HCT116 (cell line): ENCODE measurements at regions not wholly inside any gene's neighbourhood (a gene's known extent, or its start where the extent isn't known, plus 50 kb on each side); places are given as distances from the start of the nearest gene placed in this dataset.

Source experiments
- ATAC-seq: fragments of 200-7000 bp; cut with Tn5 transposase; 2 replicates; pipeline ENCODE4 v1.9.1; 2020; ENCODE audit warnings: mild to moderate bottlenecking, moderate library complexity
- BruUV-seq: library from RNA; stranded (reverse); fragments of 400-500 nt; replicated peaks from 2 replicates; lab custom pipeline; 2021; lab: Mats Ljungman, UMichigan
- CTCF ChIA-PET: fragments of 300-600 bp; sonication (Branson Sonifier 250); formaldehyde crosslinking; loops from one replicate; lab custom pipeline; 2021; ENCODE audit warnings: antibody characterized with exemption; lab: Charles Lee
- POLR2A ChIA-PET: fragments of 300-600, 350-600 bp; sonication (Branson Sonifier 250); formaldehyde crosslinking; loops from one replicate; lab custom pipeline; 2021; ENCODE audit warnings: antibody characterized with exemption; lab: Charles Lee
- RAD21 ChIA-PET, 2 experiments: fragments of 300-600 bp; sonication (Branson Sonifier 250); formaldehyde crosslinking; loops; one replicate each; lab custom pipeline; 2023; ENCODE audit warnings: low total read pairs in 2 of 2; ENCODE audit not compliant: uncharacterized antibody in 2 of 2, unreplicated experiment in 2 of 2, low non-redundant PET in 1 of 2; lab: Charles Lee
- DNase-seq: peaks from one replicate; pipeline ENCODE4 v3.0.0-alpha.2; 2010; ENCODE audit warnings: low read depth, low spot score
- H2AFZ ChIP-seq: fragments of 200-600 bp; shearing (Covaris generic), sonication (generic); 2 replicates; pipeline ENCODE4 v1.6.1; 2017; ENCODE audit warnings: low read depth, mixed run types, mixed read lengths, antibody characterized with exemption, low read length; ENCODE audit not compliant: poor library complexity, severe bottlenecking
- H3K27ac ChIP-seq: 2 replicates; pipeline ENCODE4 v1.5.1; 2012; ENCODE audit warnings: low read depth, low read length
- H3K27me3 ChIP-seq: fragments of 200-600 bp; sonication (generic); 2 replicates; pipeline ENCODE4 v1.6.1; 2016; ENCODE audit warnings: mixed run types, low read length, mixed read lengths; ENCODE audit not compliant: insufficient read depth
- H3K36me3 ChIP-seq, 2 experiments: fragments of 200-500 bp in 1 of 2; fragments of 200-600 bp in 1 of 2; sonication (Bioruptor generic) in 1 of 2; sonication (generic) in 1 of 2; 2 replicates each; pipeline versions ENCODE4 v1.5.1 to v1.6.1; 2014 to 2016; ENCODE audit warnings: low read length in 2 of 2, inconsistent platforms in 1 of 2, mixed read lengths in 1 of 2, mixed run types in 1 of 2; ENCODE audit not compliant: insufficient read depth in 2 of 2, control insufficient read depth in 1 of 2
- H3K4me1 ChIP-seq, 2 experiments: fragments of 200-600 bp in 1 of 2; sonication (generic) in 1 of 2; 2 replicates each; pipeline versions ENCODE4 v1.5.1 to v1.6.1; 2012 to 2017; ENCODE audit warnings: low read length in 2 of 2, inconsistent platforms in 1 of 2, mild to moderate bottlenecking in 1 of 2, mixed read lengths in 1 of 2, mixed run types in 1 of 2, moderate library complexity in 1 of 2; ENCODE audit not compliant: insufficient read depth in 2 of 2, control insufficient read depth in 1 of 2
- H3K4me2 ChIP-seq: fragments of 200-600 bp; sonication (generic); 2 replicates; pipeline ENCODE4 v1.6.1; 2017; ENCODE audit warnings: mixed run types, low read length, mixed read lengths
- H3K4me3 ChIP-seq, 2 experiments: fragments of 200-600 bp in 1 of 2; sonication (generic) in 1 of 2; replicated peaks in 1 of 2; 2 replicates each; pipeline ENCODE4 v1.5.1; 2011 to 2016; ENCODE audit warnings: low read length in 2 of 2, control low read depth in 1 of 2, low read depth in 1 of 2, mild to moderate bottlenecking in 1 of 2, mixed read lengths in 1 of 2, mixed run types in 1 of 2
- H3K79me2 ChIP-seq: fragments of 200-600 bp; sonication (generic); 2 replicates; pipeline ENCODE4 v1.6.1; 2017; ENCODE audit warnings: mild to moderate bottlenecking, mixed run types, low read length, moderate library complexity, mixed read lengths; ENCODE audit not compliant: insufficient read depth
- H3K9ac ChIP-seq: fragments of 200-600 bp; sonication (generic); 2 replicates; pipeline ENCODE4 v1.6.1; 2016; ENCODE audit warnings: low read length, mixed read lengths
- H3K9me2 ChIP-seq: fragments of 200-600 bp; sonication (generic), shearing (Covaris generic); 2 replicates; pipeline ENCODE4 v1.6.1; 2017; ENCODE audit warnings: mixed run types, mild to moderate bottlenecking, moderate library complexity; ENCODE audit not compliant: insufficient read depth
- H3K9me3 ChIP-seq, 2 experiments: fragments of 200-500 bp in 1 of 2; fragments of 200-600 bp in 1 of 2; sonication (Bioruptor generic) in 1 of 2; sonication (generic) in 1 of 2; 2 replicates each; pipeline ENCODE4 v1.6.1; 2014 to 2017; ENCODE audit warnings: low read length in 2 of 2, mixed read lengths in 2 of 2, inconsistent platforms in 1 of 2, low read depth in 1 of 2, mild to moderate bottlenecking in 1 of 2, mixed run types in 1 of 2, moderate library complexity in 1 of 2; ENCODE audit not compliant: control insufficient read depth in 1 of 2, insufficient read depth in 1 of 2
- H4K20me1 ChIP-seq: fragments of 200-600 bp; sonication (generic), shearing (Covaris generic); 2 replicates; pipeline ENCODE4 v1.6.1; 2017; ENCODE audit warnings: mixed run types, mild to moderate bottlenecking, moderate library complexity; ENCODE audit not compliant: insufficient read depth
- CBX3 ChIP-seq: IDR thresholded peaks from 2 replicates; pipeline ENCODE4 v1.6.1; 2012; ENCODE audit warnings: low read depth
- ELF1 ChIP-seq: IDR thresholded peaks from 2 replicates; pipeline ENCODE4 v1.6.1; 2012; ENCODE audit warnings: low read depth, borderline replicate concordance
- EZH2 ChIP-seq: fragments of 200-600 bp; sonication (generic); IDR thresholded peaks from 2 replicates; pipeline ENCODE4 v1.6.1; 2017; ENCODE audit warnings: antibody characterized with exemption, mixed run types
- EZH2phosphoT487 ChIP-seq: fragments of 200-600 bp; IDR thresholded peaks from 2 replicates; pipeline ENCODE4 v1.6.1; 2018; ENCODE audit warnings: antibody characterized with exemption, borderline replicate concordance
- FOSL1 ChIP-seq: IDR thresholded peaks from 2 replicates; pipeline ENCODE4 v1.6.1; 2012; ENCODE audit warnings: low read depth
- POLR2A ChIP-seq: IDR thresholded peaks from 2 replicates; pipeline ENCODE4 v1.7.0; 2011; ENCODE audit warnings: borderline replicate concordance; ENCODE audit not compliant: insufficient read depth, insufficient read length; ENCODE audit errors: extremely low read depth
- POLR2AphosphoS5 ChIP-seq: IDR thresholded peaks from 2 replicates; pipeline ENCODE4 v1.6.1; 2011; ENCODE audit warnings: mild to moderate bottlenecking, low read depth, low read length, moderate library complexity
- SIN3A ChIP-seq: IDR thresholded peaks from 2 replicates; pipeline ENCODE4 v1.6.1; 2012; ENCODE audit warnings: low read depth
- SP1 ChIP-seq: IDR thresholded peaks from 2 replicates; pipeline ENCODE4 v1.6.1; 2012; ENCODE audit warnings: low read depth
- SRF ChIP-seq: IDR thresholded peaks from 2 replicates; pipeline ENCODE4 v1.6.1; 2012; ENCODE audit warnings: low read depth
- ZFX ChIP-seq: fragments of 450-650 bp; IDR thresholded peaks from 2 replicates; pipeline ENCODE4 v1.6.1; 2017
- ZNF274 ChIP-seq: fragments of 200-500 bp; sonication (Bioruptor generic); IDR thresholded peaks from 2 replicates; pipeline ENCODE4 v1.6.1; 2014; ENCODE audit warnings: mild to moderate bottlenecking, low read depth, low read length, inconsistent platforms
- intact Hi-C: fragments of 100-400 bp; cut with micrococcal nuclease; formaldehyde crosslinking; loops from 2 replicates; pipeline ENCODE4 v1.10.0; 2022
- TF ChIP-seq, protein P1 (sequence below), 3 experiments: fragments of 200-600 bp in 1 of 3; sonication (generic) in 1 of 3; IDR thresholded peaks in 2 of 3; conservative IDR thresholded peaks in 1 of 3; 2 replicates each; pipeline ENCODE4 v1.5.1; 2012 to 2017; ENCODE audit warnings: low read depth in 2 of 3, low read length in 2 of 3, antibody characterized with exemption in 1 of 3, borderline replicate concordance in 1 of 3, control low read depth in 1 of 3, mild to moderate bottlenecking in 1 of 3, mixed read lengths in 1 of 3, mixed run types in 1 of 3, moderate library complexity in 1 of 3; ENCODE audit not compliant: insufficient read depth in 1 of 3
- TF ChIP-seq, protein P2 (sequence below): IDR thresholded peaks from 2 replicates; pipeline ENCODE4 v1.6.1; 2011; ENCODE audit warnings: mild to moderate bottlenecking, low read length, moderate library complexity; ENCODE audit not compliant: insufficient replicate concordance; ENCODE audit errors: extremely low read depth
- TF ChIP-seq, protein P3 (sequence below): IDR thresholded peaks from 2 replicates; pipeline ENCODE4 v1.6.1; 2012

DNA sequence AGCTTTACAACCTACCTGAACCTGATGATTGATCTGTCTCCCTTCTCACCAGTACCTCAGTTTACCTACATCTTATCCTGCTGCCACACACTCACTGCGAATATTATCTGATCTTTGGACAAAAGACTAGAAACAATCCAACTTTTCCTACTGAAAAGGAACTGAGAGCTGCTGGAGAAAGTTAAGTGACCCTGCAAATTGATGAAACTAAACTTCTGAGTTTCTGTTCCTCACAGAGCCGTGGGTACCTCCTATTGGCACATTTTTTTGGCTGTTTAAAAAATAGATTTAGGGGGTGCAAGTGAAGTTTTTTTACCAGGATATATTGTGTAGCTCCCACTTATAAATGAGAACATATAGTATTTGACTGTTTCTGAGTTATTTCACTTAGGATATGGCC is 66.0 kb upstream of the STARD3NL start:
- no peak for TF ChIP-seq SIN3A
- TF ChIP-seq EZH2phosphoT487: no peak
- no peak for TF ChIP-seq FOSL1
- TF ChIP-seq ELF1: no peak
- no peak for TF ChIP-seq EZH2
- TF ChIP-seq SRF: no peak
- TF ChIP-seq CBX3: no peak
- no peak for TF ChIP-seq POLR2AphosphoS5
- TF ChIP-seq, protein P1, sequence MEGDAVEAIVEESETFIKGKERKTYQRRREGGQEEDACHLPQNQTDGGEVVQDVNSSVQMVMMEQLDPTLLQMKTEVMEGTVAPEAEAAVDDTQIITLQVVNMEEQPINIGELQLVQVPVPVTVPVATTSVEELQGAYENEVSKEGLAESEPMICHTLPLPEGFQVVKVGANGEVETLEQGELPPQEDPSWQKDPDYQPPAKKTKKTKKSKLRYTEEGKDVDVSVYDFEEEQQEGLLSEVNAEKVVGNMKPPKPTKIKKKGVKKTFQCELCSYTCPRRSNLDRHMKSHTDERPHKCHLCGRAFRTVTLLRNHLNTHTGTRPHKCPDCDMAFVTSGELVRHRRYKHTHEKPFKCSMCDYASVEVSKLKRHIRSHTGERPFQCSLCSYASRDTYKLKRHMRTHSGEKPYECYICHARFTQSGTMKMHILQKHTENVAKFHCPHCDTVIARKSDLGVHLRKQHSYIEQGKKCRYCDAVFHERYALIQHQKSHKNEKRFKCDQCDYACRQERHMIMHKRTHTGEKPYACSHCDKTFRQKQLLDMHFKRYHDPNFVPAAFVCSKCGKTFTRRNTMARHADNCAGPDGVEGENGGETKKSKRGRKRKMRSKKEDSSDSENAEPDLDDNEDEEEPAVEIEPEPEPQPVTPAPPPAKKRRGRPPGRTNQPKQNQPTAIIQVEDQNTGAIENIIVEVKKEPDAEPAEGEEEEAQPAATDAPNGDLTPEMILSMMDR (IDR thresholded peaks at IDR 0.05 in 2 of 3, conservative IDR thresholded peaks at IDR 0.05 in 1 of 3; ENCODE audit: borderline replicate concordance in 1 of 3, insufficient read depth in 1 of 3, low read depth in 2 of 3, low read length in 2 of 3): no peak
- no peak for TF ChIP-seq SP1
- TF ChIP-seq POLR2A: no peak
- no peak for TF ChIP-seq ZFX
- TF ChIP-seq, protein P2, sequence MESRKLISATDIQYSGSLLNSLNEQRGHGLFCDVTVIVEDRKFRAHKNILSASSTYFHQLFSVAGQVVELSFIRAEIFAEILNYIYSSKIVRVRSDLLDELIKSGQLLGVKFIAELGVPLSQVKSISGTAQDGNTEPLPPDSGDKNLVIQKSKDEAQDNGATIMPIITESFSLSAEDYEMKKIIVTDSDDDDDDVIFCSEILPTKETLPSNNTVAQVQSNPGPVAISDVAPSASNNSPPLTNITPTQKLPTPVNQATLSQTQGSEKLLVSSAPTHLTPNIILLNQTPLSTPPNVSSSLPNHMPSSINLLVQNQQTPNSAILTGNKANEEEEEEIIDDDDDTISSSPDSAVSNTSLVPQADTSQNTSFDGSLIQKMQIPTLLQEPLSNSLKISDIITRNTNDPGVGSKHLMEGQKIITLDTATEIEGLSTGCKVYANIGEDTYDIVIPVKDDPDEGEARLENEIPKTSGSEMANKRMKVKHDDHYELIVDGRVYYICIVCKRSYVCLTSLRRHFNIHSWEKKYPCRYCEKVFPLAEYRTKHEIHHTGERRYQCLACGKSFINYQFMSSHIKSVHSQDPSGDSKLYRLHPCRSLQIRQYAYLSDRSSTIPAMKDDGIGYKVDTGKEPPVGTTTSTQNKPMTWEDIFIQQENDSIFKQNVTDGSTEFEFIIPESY: no peak
- TF ChIP-seq, protein P3, sequence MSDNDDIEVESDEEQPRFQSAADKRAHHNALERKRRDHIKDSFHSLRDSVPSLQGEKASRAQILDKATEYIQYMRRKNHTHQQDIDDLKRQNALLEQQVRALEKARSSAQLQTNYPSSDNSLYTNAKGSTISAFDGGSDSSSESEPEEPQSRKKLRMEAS: no peak
- no peak for TF ChIP-seq ZNF274
- no peak for DNase-seq
- Histone ChIP-seq H3K9me3 (no peaks in the 10 kb centered on the region), H3K4me2 (no peak overlapping the region), H3K79me2 (no peaks in the 10 kb centered on the region), H3K9ac (no peak overlapping the region), H3K9me2 (no peaks in the 10 kb centered on the region), H2AFZ (no peak overlapping the region), H3K4me1 (no peaks in the 10 kb centered on the region), H3K36me3 (no peaks in the 10 kb centered on the region), H3K27me3 (peaks cover 30% of the 10 kb centered on the region), H3K4me3 (no peak overlapping the region), H3K27ac (no peak overlapping the region), H4K20me1 (no peaks in the 10 kb centered on the region)
- BruUV-seq: no TSS peak
- POLR2A ChIA-PET: no interaction called here
- CTCF ChIA-PET: interaction anchor here (0.8 kb wide), 1 partner anchor 103 kb away, joined by 3 read pairs; no protein-coding TSS in a partner anchor
- no peak for ATAC-seq
- RAD21 ChIA-PET: no interaction called here
- intact Hi-C loops: no loop called here
